Aorta (tissue), 5 donors: ENCODE measurements at regions not wholly inside any gene's neighbourhood (a gene's known extent, or its start where the extent isn't known, plus 50 kb on each side); places are given as distances from the start of the nearest gene placed in this dataset.
"Not testable (repeated sequence)": the region's sequence is repeated elsewhere in the genome, so short reads cannot be mapped to it uniquely, and the experiment has no call there.

ENCODE experiments used
- ATAC-seq: fragments of 200-7000 bp; cut with Tn5 transposase; one replicate; pipeline ENCODE4 v1.9.1; 2022; ENCODE audit warnings: moderate library complexity; ENCODE audit not compliant: low FRiP score
- DNase-seq, 2 donors: peaks; one replicate each; pipeline ENCODE4 v3.0.0-alpha.2; 2020
- H3K27ac ChIP-seq, 2 donors: one replicate each; pipeline ENCODE4 v1.5.1; 2013; ENCODE audit warnings: low read length in 2 of 2, mild to moderate bottlenecking in 2 of 2, moderate library complexity in 2 of 2, control low read depth in 1 of 2, inconsistent platforms in 1 of 2, low read depth in 1 of 2
- H3K27me3 ChIP-seq, 2 donors: one replicate each; pipeline ENCODE4 v1.6.1; 2013; ENCODE audit warnings: control low read depth in 1 of 2, low read length in 1 of 2, mild to moderate bottlenecking in 1 of 2, moderate library complexity in 1 of 2; ENCODE audit not compliant: insufficient read depth in 2 of 2, control insufficient read depth in 1 of 2
- H3K36me3 ChIP-seq, 2 donors: one replicate each; pipeline ENCODE4 v1.6.1; 2013; ENCODE audit warnings: control low read depth in 1 of 2, low read length in 1 of 2, mild to moderate bottlenecking in 1 of 2; ENCODE audit not compliant: insufficient read depth in 2 of 2, control insufficient read depth in 1 of 2
- H3K4me1 ChIP-seq, 2 donors: one replicate each; pipeline ENCODE4 v1.6.1; 2013; ENCODE audit warnings: low read length in 2 of 2, control low read depth in 1 of 2, mild to moderate bottlenecking in 1 of 2, moderate library complexity in 1 of 2; ENCODE audit not compliant: insufficient read depth in 2 of 2, control insufficient read depth in 1 of 2
- H3K4me3 ChIP-seq, 2 donors: one replicate each; pipeline ENCODE4 v1.5.1; 2013; ENCODE audit warnings: low read length in 2 of 2, control low read depth in 1 of 2, mild to moderate bottlenecking in 1 of 2
- H3K9me3 ChIP-seq: one replicate; pipeline ENCODE4 v1.6.1; 2013; ENCODE audit warnings: mild to moderate bottlenecking, low read length; ENCODE audit not compliant: control insufficient read depth
- WGBS, 2 donors: extraction: QIAGEN DNeasy Blood & Tissue Kit; methylation state at CpG; one replicate each; pipeline ENCODE4 v1.1.7; 2013; 5-methylcytosine and 5-hydroxymethylcytosine counted together
- intact Hi-C, 2 donors: fragments of 100-400 bp; cut with DNase I; formaldehyde crosslinking; loops; one replicate each; pipeline versions ENCODE4 v1.14.2 to v1.15.0; 2022
- donor health status: healthy with polysubstance abuse.
- donor health status: Bipolar disorder and iron deficiency.
- donor health status: DM: no; HTN: no; CAD: no.
- donor health status: DM: no; HTN: no; CAD: no.
- donor health status: DM: yes; HTN: yes; CAD: no.

- 64 to 67% methylated on average over 3 of the region's 3 CpGs for WGBS, 2 donors
- intact Hi-C loops, H3K4me1 ChIP-seq, H3K27ac ChIP-seq, H3K27me3 ChIP-seq, H3K4me3 ChIP-seq, ATAC-seq, DNase-seq, H3K36me3 ChIP-seq, H3K9me3 ChIP-seq: not testable (repeated sequence)
These were observed 824.4 kb downstream of the TRAM1L1 start for GRCh38 chr4:116260931-116261330.

- no peaks in the 10 kb centered on the region for H3K9me3 ChIP-seq
- H3K4me1 ChIP-seq = no peaks in the 10 kb centered on the region
- intact Hi-C loops = no loop called here
- DNase-seq (no peak), ATAC-seq (no peak)
- no peaks in the 10 kb centered on the region for H3K36me3 ChIP-seq
- no peak overlapping the region for H3K27ac ChIP-seq
- no peak overlapping the region for H3K4me3 ChIP-seq
- 71 to 72% methylated on average over 1 of the region's 1 CpG for WGBS, 2 donors
- no peaks in the 10 kb centered on the region for H3K27me3 ChIP-seq
These were observed 840.6 kb downstream of the TRAM1L1 start for GRCh38 chr4:116244771-116245170.

DNA sequence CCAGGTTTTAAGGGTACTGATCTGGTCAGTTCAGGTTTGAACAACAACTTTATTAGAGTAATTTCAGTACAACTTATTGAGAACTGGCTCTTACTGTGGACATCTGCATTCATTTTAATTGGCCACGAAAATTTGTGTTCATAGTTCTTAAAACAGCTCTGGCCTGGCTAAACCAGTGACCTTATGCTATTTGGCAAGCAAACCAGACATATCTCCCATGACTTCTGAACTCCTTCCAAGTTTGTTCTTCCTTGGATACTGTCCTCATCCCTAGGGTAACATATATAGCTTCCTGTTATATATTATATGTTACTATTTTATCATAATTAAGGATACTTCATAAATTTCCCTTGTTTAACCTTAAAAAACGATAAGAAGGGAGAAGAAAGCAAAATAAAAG is 841.9 kb downstream of the TRAM1L1 start:
- H3K4me1 ChIP-seq = no peaks in the 10 kb centered on the region
- no peaks in the 10 kb centered on the region for H3K9me3 ChIP-seq
- WGBS, 2 donors = 48 to 56% methylated on average over 2 of the region's 2 CpGs
- intact Hi-C loops = no loop called here
- no peak overlapping the region for H3K4me3 ChIP-seq
- no peak for DNase-seq
- no peak for ATAC-seq
- H3K36me3 ChIP-seq = no peaks in the 10 kb centered on the region
- H3K27ac ChIP-seq = no peak overlapping the region
- no peaks in the 10 kb centered on the region for H3K27me3 ChIP-seq

DNA sequence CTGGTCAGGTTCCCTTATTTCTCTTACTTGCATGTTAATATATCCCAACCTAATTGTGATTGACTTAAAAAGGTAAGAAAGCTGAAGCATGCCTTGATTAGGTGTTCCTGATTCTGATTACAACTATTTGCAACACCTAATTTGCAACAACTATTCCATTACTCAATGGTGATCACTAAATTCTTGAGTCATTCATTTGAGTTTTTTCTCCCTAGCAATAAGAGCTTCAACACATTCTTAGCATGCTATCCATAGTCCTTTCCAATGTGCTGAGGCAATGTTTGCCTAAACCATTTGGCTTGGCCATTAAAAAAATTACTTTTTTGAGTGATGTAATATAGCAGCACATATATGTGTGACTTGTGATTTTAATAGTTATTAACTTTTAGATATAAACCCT is 851.4 kb downstream of the TRAM1L1 start:
- H3K36me3 ChIP-seq = no peaks in the 10 kb centered on the region
- H3K27ac ChIP-seq = no peak overlapping the region
- H3K27me3 ChIP-seq = no peaks in the 10 kb centered on the region
- H3K4me1 ChIP-seq = no peaks in the 10 kb centered on the region
- no peaks in the 10 kb centered on the region for H3K9me3 ChIP-seq
- no peak overlapping the region for H3K4me3 ChIP-seq
- no peak for DNase-seq
- intact Hi-C loops = no loop called here
- ATAC-seq = no peak

DNA sequence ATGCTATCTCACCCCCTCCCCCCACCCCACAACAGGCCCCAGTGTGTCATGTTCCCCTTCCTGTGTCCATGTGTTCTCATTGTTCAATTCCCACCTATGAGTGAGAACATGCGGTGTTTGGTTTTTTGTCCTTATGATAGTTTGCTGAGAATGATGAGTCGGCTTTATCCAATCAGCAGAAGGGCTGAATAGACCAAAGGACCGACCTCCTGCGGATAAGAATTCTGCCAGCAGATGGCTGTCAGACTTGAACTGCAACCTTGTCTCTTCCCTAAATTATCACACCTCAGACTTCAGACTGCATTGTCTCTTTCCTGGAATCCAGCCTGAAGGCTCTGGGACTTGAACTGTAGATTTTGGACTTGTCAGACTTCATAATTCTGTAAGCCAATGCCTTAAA is 853.4 kb downstream of the TRAM1L1 start:
- intact Hi-C loops, H3K27ac ChIP-seq, H3K4me3 ChIP-seq, ATAC-seq, H3K9me3 ChIP-seq, H3K36me3 ChIP-seq, H3K27me3 ChIP-seq, H3K4me1 ChIP-seq, DNase-seq: not testable (repeated sequence)
- WGBS, 2 donors = 63 to 70% methylated on average over 4 of the region's 4 CpGs

GRCh38 chr4:116229420-116229819 is 856.0 kb downstream of the TRAM1L1 start:
- Histone ChIP-seq H3K36me3 (no peaks in the 10 kb centered on the region), H3K27me3 (no peaks in the 10 kb centered on the region), H3K4me1 (no peaks in the 10 kb centered on the region), H3K9me3 (no peaks in the 10 kb centered on the region), H3K4me3 (no peak overlapping the region), H3K27ac (no peak overlapping the region)
- no peak for DNase-seq
- no peak for ATAC-seq
- intact Hi-C loops = no loop called here
- 74 to 75% methylated on average over 3 of the region's 3 CpGs for WGBS, 2 donors

GRCh38 chr4:116223040-116223732 is 862.2 kb downstream of the TRAM1L1 start:
- Histone ChIP-seq H3K36me3 (no peaks in the 10 kb centered on the region), H3K4me1 (no peaks in the 10 kb centered on the region), H3K27me3 (no peaks in the 10 kb centered on the region), H3K4me3 (no peak overlapping the region), H3K9me3 (peaks cover 3% of the 10 kb centered on the region), H3K27ac (no peak overlapping the region)
- intact Hi-C loops = no loop called here
- no peak for DNase-seq
- WGBS, 2 donors = 63% methylated on average over 8 of the region's 8 CpGs
- ATAC-seq = no peak

DNA sequence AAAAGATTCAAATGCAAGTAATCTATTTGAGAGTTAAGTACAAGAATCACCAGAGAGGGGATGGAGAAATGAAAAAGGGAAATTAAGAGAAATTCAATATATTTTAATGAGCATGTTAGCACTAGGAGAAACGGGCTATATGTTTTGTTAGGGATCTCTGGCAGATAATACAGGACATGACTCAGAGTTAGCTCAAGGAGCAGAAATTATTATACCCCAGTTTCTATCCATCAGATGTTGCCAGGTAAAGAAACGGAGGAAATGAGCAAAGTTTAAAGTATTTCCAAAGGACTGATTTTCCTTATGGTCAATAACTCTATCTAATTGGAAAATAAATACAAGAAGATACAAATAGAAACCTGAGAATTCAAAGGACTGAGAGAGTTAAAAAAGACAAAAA is 867.6 kb downstream of the TRAM1L1 start:
- Histone ChIP-seq H3K9me3 (peaks cover 1% of the 10 kb centered on the region), H3K27ac (no peak overlapping the region), H3K27me3 (no peaks in the 10 kb centered on the region), H3K4me3 (no peak overlapping the region), H3K4me1 (no peaks in the 10 kb centered on the region), H3K36me3 (no peaks in the 10 kb centered on the region)
- no peak for ATAC-seq
- 51 to 65% methylated on average over 2 of the region's 2 CpGs for WGBS, 2 donors
- intact Hi-C loops = no loop called here
- DNase-seq = no peak

GRCh38 chr4:116215622-116216021 is 869.8 kb downstream of the TRAM1L1 start:
- intact Hi-C loops = no loop called here
- no peak overlapping the region for H3K27ac ChIP-seq
- WGBS, 2 donors = 80 to 83% methylated on average over 1 of the region's 1 CpG

More at GRCh38 chr4:116215622-116216021, 869.8 kb downstream of the TRAM1L1 start:
- Histone ChIP-seq H3K36me3 (no peaks in the 10 kb centered on the region), H3K9me3 (no peaks in the 10 kb centered on the region), H3K4me3 (no peak overlapping the region), H3K4me1 (no peaks in the 10 kb centered on the region), H3K27me3 (no peaks in the 10 kb centered on the region)
- ATAC-seq (no peak), DNase-seq (no peak)
